Retinal pigment epithelial cell (primary cell): ENCODE measurements at regions not wholly inside any gene's neighbourhood (a gene's known extent, or its start where the extent isn't known, plus 50 kb on each side); places are given as distances from the start of the nearest gene placed in this dataset.

Experiments used
- DNase-seq: peaks from one replicate; pipeline ENCODE4 v3.0.0-alpha.2; 2010; ENCODE audit warnings: low read depth
- H3K4me3 ChIP-seq: 2 replicates; pipeline ENCODE4 v1.5.1; 2011; ENCODE audit warnings: mild to moderate bottlenecking, low read length, control low read depth, moderate library complexity
- CTCF ChIP-seq: conservative IDR thresholded peaks from 2 replicates; pipeline ENCODE4 v1.5.1; 2011; ENCODE audit warnings: low read depth, low read length, control low read depth, inconsistent platforms

GRCh38 chr12:105974738-105975137 lies 164.0 kb downstream of the NUAK1 start:
- no peak for TF ChIP-seq CTCF
- no peak overlapping the region for H3K4me3 ChIP-seq
- no peak for DNase-seq

- no peak overlapping the region for H3K4me3 ChIP-seq
- DNase-seq, result no peak
- no peak for TF ChIP-seq CTCF
Measured at GRCh38 chr12:105975351-105975750, 163.4 kb downstream of the NUAK1 start.

- no peak for DNase-seq
- TF ChIP-seq CTCF, result no peak
Measured at GRCh38 chr12:105977236-105977635, 161.5 kb downstream of the NUAK1 start.

GRCh38 chr12:105977652-105978051 lies 161.1 kb downstream of the NUAK1 start:
- no peak for DNase-seq

More at GRCh38 chr12:105977236-105977635, 161.5 kb downstream of the NUAK1 start:
- no peak overlapping the region for H3K4me3 ChIP-seq

GRCh38 chr12:105978276-105978675 lies 160.5 kb downstream of the NUAK1 start:
- no peak overlapping the region for H3K4me3 ChIP-seq
- no peak for TF ChIP-seq CTCF
- no peak for DNase-seq

More at GRCh38 chr12:105977652-105978051, 161.1 kb downstream of the NUAK1 start:
- TF ChIP-seq CTCF, result no peak
- no peak overlapping the region for H3K4me3 ChIP-seq

GRCh38 chr12:105978686-105979085 lies 160.1 kb downstream of the NUAK1 start:
- DNase-seq, result no peak
- no peak overlapping the region for H3K4me3 ChIP-seq
- no peak for TF ChIP-seq CTCF

- no peak for DNase-seq
- TF ChIP-seq CTCF, result no peak
- H3K4me3 ChIP-seq, result no peak overlapping the region
Measured at GRCh38 chr12:105980085-105980484, 158.7 kb downstream of the NUAK1 start.
